ENCODE measurements at regions not wholly inside any gene's neighbourhood (a gene's known extent, or its start where the extent isn't known, plus 50 kb on each side); places are given as distances from the start of the nearest gene placed in this dataset.

DNA sequence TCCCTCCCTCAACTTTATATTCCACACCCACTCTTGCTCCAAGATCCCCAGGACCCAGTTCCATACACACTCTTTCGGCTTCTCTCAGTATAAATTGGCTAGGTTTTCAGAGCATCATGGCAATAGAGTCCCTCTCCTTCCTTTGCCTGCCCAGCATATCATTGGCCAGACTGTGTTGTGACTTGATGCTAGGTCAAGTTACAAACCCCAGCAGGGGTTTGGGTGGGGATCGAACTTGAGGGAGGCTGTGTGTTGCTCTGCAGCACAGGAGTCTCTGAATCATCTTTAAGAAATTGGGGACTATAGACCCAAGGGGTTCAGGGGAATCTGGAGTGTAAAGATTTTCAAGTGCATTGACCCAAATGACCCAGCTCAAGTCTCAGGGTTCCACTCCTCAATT is 477.5 kb upstream of the MEIS1 start:
- H3K4me1 ChIP-seq (ENCODE audit: control insufficient read depth, insufficient read depth, low read length, poor library complexity, severe bottlenecking), result no peaks in the 10 kb centered on the region
- Mint-ChIP-seq H3K9me3 (peaks cover 0 to 9% (median 0%) of the 10 kb centered on the region in 7 donors), H3K4me1 (no peaks in the 10 kb centered on the region)

DNA sequence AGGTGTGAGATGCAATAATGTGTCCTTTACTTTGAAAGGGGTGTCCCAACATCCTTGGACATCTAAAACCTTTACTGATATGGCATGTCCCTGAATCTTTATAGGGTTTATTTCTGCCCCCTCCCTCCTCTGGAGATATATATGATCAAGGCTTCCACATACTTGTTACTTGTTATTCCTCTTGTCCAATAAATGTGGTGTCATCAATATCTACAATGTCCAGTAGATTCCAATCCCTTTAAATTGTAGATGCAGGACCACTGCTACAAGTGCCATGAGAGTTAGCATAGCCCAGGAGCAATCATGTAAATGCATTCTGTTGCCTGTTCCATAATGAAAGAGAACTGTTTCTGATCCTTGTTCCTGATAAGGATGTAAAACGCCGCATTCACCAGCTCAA is 479.7 kb upstream of the MEIS1 start:
- Mint-ChIP-seq H3K4me1 (no peaks in the 10 kb centered on the region), H3K4me3 (no peak overlapping the region), H3K36me3 (no peaks in the 10 kb centered on the region), H3K9me3 (peaks cover 0 to 9% (median 0%) of the 10 kb centered on the region in 7 donors), H3K27me3 (no peaks in the 10 kb centered on the region), H3K27ac (no peak overlapping the region)
- no peak overlapping the region for H3K4me3 ChIP-seq (ENCODE audit: low read depth, low read length)
- DNase-seq, result no peak
- H3K27me3 ChIP-seq (ENCODE audit: control insufficient read depth, insufficient read depth, low read length), result no peaks in the 10 kb centered on the region
- no peaks in the 10 kb centered on the region for H3K4me1 ChIP-seq (ENCODE audit: control insufficient read depth, insufficient read depth, low read length, poor library complexity, severe bottlenecking)
- no peak for ATAC-seq (ENCODE audit: low read depth in 2 of 2)
- no peak overlapping the region for H3K27ac ChIP-seq (ENCODE audit: insufficient read depth, low read length, poor library complexity, severe bottlenecking)
- no peaks in the 10 kb centered on the region for H3K36me3 ChIP-seq (ENCODE audit: control insufficient read depth, insufficient read depth, low read length)
- H3K9me3 ChIP-seq (ENCODE audit: control insufficient read depth in 2 of 2, low read length in 2 of 2), result no peaks in the 10 kb centered on the region

More for the DNA sequence above, 477.5 kb upstream of the MEIS1 start:
- H3K27me3 Mint-ChIP-seq, result no peaks in the 10 kb centered on the region
- Histone ChIP-seq H3K9me3 (ENCODE audit: control insufficient read depth in 2 of 2, low read length in 2 of 2) (no peaks in the 10 kb centered on the region), H3K4me3 (ENCODE audit: low read depth, low read length) (no peak overlapping the region), H3K27me3 (ENCODE audit: control insufficient read depth, insufficient read depth, low read length) (no peaks in the 10 kb centered on the region), H3K27ac (ENCODE audit: insufficient read depth, low read length, poor library complexity, severe bottlenecking) (no peak overlapping the region), H3K36me3 (ENCODE audit: control insufficient read depth, insufficient read depth, low read length) (no peaks in the 10 kb centered on the region)
- H3K27ac Mint-ChIP-seq, result no peak overlapping the region
- H3K36me3 Mint-ChIP-seq, result no peaks in the 10 kb centered on the region
- H3K4me3 Mint-ChIP-seq, result no peak overlapping the region
- DNase-seq, result no peak
- ATAC-seq (ENCODE audit: low read depth in 2 of 2), result no peak

- H3K4me3 ChIP-seq (ENCODE audit: low read depth, low read length), result no peak overlapping the region
- no peaks in the 10 kb centered on the region for H3K9me3 ChIP-seq (ENCODE audit: control insufficient read depth in 2 of 2, low read length in 2 of 2)
- H3K4me1 ChIP-seq (ENCODE audit: control insufficient read depth, insufficient read depth, low read length, poor library complexity, severe bottlenecking), result no peaks in the 10 kb centered on the region
- H3K27ac ChIP-seq (ENCODE audit: insufficient read depth, low read length, poor library complexity, severe bottlenecking), result no peak overlapping the region
- Mint-ChIP-seq H3K27ac (no peak overlapping the region), H3K27me3 (no peaks in the 10 kb centered on the region), H3K36me3 (no peaks in the 10 kb centered on the region), H3K4me1 (no peaks in the 10 kb centered on the region), H3K4me3 (no peak overlapping the region), H3K9me3 (peaks cover 0 to 9% (median 0%) of the 10 kb centered on the region in 7 donors)
- ATAC-seq (ENCODE audit: low read depth in 2 of 2) (no peak), DNase-seq (no peak)
- no peaks in the 10 kb centered on the region for H3K36me3 ChIP-seq (ENCODE audit: control insufficient read depth, insufficient read depth, low read length)
- no peaks in the 10 kb centered on the region for H3K27me3 ChIP-seq (ENCODE audit: control insufficient read depth, insufficient read depth, low read length)
Observed at GRCh38 chr2:65952966-65953761, 481.8 kb upstream of the MEIS1 start.

GRCh38 chr2:65944213-65944612 is 490.7 kb upstream of the MEIS1 start:
- no peak overlapping the region for H3K4me3 ChIP-seq (ENCODE audit: low read depth, low read length)
- Mint-ChIP-seq H3K4me3 (no peak overlapping the region), H3K4me1 (no peaks in the 10 kb centered on the region), H3K36me3 (no peaks in the 10 kb centered on the region), H3K27me3 (no peaks in the 10 kb centered on the region), H3K9me3 (peaks cover 0 to 6% (median 3%) of the 10 kb centered on the region in 7 donors), H3K27ac (no peak overlapping the region)
- DNase-seq (no peak), ATAC-seq (ENCODE audit: low read depth in 2 of 2) (no peak)
- H3K9me3 ChIP-seq (ENCODE audit: control insufficient read depth in 2 of 2, low read length in 2 of 2), result no peaks in the 10 kb centered on the region
- no peaks in the 10 kb centered on the region for H3K36me3 ChIP-seq (ENCODE audit: control insufficient read depth, insufficient read depth, low read length)
- no peak overlapping the region for H3K27ac ChIP-seq (ENCODE audit: insufficient read depth, low read length, poor library complexity, severe bottlenecking)
- no peaks in the 10 kb centered on the region for H3K4me1 ChIP-seq (ENCODE audit: control insufficient read depth, insufficient read depth, low read length, poor library complexity, severe bottlenecking)
- no peaks in the 10 kb centered on the region for H3K27me3 ChIP-seq (ENCODE audit: control insufficient read depth, insufficient read depth, low read length)

- Mint-ChIP-seq H3K36me3 (no peaks in the 10 kb centered on the region), H3K27ac (no peak overlapping the region), H3K4me3 (no peak overlapping the region), H3K4me1 (peaks cover 0 to 6% (median 0%) of the 10 kb centered on the region in 4 donors), H3K27me3 (no peaks in the 10 kb centered on the region), H3K9me3 (peaks cover 0 to 6% (median 3%) of the 10 kb centered on the region in 7 donors)
- DNase-seq, result no peak
- ATAC-seq (ENCODE audit: low read depth in 2 of 2), result no peak
- H3K9me3 ChIP-seq (ENCODE audit: control insufficient read depth in 2 of 2, low read length in 2 of 2), result no peaks in the 10 kb centered on the region
- H3K27ac ChIP-seq (ENCODE audit: insufficient read depth, low read length, poor library complexity, severe bottlenecking), result no peak overlapping the region
- H3K36me3 ChIP-seq (ENCODE audit: control insufficient read depth, insufficient read depth, low read length), result no peaks in the 10 kb centered on the region
- H3K27me3 ChIP-seq (ENCODE audit: control insufficient read depth, insufficient read depth, low read length), result no peaks in the 10 kb centered on the region
- H3K4me3 ChIP-seq (ENCODE audit: low read depth, low read length), result no peak overlapping the region
- no peaks in the 10 kb centered on the region for H3K4me1 ChIP-seq (ENCODE audit: control insufficient read depth, insufficient read depth, low read length, poor library complexity, severe bottlenecking)
Observed at GRCh38 chr2:65943099-65943786, 491.7 kb upstream of the MEIS1 start.

- H3K4me1 ChIP-seq (ENCODE audit: control insufficient read depth, insufficient read depth, low read length, poor library complexity, severe bottlenecking), result no peaks in the 10 kb centered on the region
- Mint-ChIP-seq H3K27me3 (no peaks in the 10 kb centered on the region), H3K4me1 (peaks cover 0 to 6% (median 0%) of the 10 kb centered on the region in 4 donors), H3K4me3 (no peak overlapping the region), H3K9me3 (peaks cover 0 to 6% (median 3%) of the 10 kb centered on the region in 7 donors), H3K27ac (no peak overlapping the region), H3K36me3 (no peaks in the 10 kb centered on the region)
- no peaks in the 10 kb centered on the region for H3K36me3 ChIP-seq (ENCODE audit: control insufficient read depth, insufficient read depth, low read length)
- DNase-seq, result no peak
- no peaks in the 10 kb centered on the region for H3K27me3 ChIP-seq (ENCODE audit: control insufficient read depth, insufficient read depth, low read length)
- no peak for ATAC-seq (ENCODE audit: low read depth in 2 of 2)
- no peak overlapping the region for H3K4me3 ChIP-seq (ENCODE audit: low read depth, low read length)
- H3K9me3 ChIP-seq (ENCODE audit: control insufficient read depth in 2 of 2, low read length in 2 of 2), result no peaks in the 10 kb centered on the region
- H3K27ac ChIP-seq (ENCODE audit: insufficient read depth, low read length, poor library complexity, severe bottlenecking), result no peak overlapping the region
Observed at GRCh38 chr2:65940856-65941255, 494.1 kb upstream of the MEIS1 start.

DNA sequence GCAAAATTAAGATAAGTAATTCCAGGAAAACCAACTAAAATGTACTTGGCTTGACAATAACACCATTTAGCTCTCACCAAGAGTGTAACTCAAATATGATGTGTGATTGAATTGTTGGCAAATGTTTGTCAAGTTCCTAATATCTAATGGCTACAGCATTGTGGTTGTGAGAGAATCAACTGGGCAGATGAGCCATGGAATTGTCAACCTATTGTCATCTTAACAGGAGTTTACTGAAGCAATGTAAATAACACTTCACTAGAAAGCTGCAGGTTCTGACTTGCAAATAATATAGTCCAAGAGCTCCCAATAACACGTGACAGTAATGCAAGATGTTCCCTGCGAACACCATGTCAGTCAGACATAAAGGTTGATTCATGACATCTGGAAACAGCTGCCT is 495.2 kb upstream of the MEIS1 start:
- no peak overlapping the region for H3K4me3 ChIP-seq (ENCODE audit: low read depth, low read length)
- no peak for ATAC-seq (ENCODE audit: low read depth in 2 of 2)
- H3K36me3 ChIP-seq (ENCODE audit: control insufficient read depth, insufficient read depth, low read length), result no peaks in the 10 kb centered on the region
- no peaks in the 10 kb centered on the region for H3K4me1 ChIP-seq (ENCODE audit: control insufficient read depth, insufficient read depth, low read length, poor library complexity, severe bottlenecking)
- no peaks in the 10 kb centered on the region for H3K27me3 ChIP-seq (ENCODE audit: control insufficient read depth, insufficient read depth, low read length)
- no peak for DNase-seq
- Mint-ChIP-seq H3K4me3 (no peak overlapping the region), H3K36me3 (no peaks in the 10 kb centered on the region), H3K4me1 (peaks cover 0 to 6% (median 0%) of the 10 kb centered on the region in 4 donors), H3K27ac (no peak overlapping the region), H3K9me3 (peaks cover 0 to 6% (median 2%) of the 10 kb centered on the region in 7 donors), H3K27me3 (peaks cover 4% of the 10 kb centered on the region)
- H3K27ac ChIP-seq (ENCODE audit: insufficient read depth, low read length, poor library complexity, severe bottlenecking), result no peak overlapping the region
- H3K9me3 ChIP-seq (ENCODE audit: control insufficient read depth in 2 of 2, low read length in 2 of 2), result no peaks in the 10 kb centered on the region
